ENCODE measurements at regions not wholly inside any gene's neighbourhood (a gene's known extent, or its start where the extent isn't known, plus 50 kb on each side); places are given as distances from the start of the nearest gene placed in this dataset.
"Not testable (repeated sequence)": the region's sequence is repeated elsewhere in the genome, so short reads cannot be mapped to it uniquely, and the experiment has no call there.

GRCh38 chr13:52565324-52565723 lies 76.9 kb upstream of the HNRNPA1L2 start:
- no CpG with 5 or more reads among the region's 4 CpGs for WGBS, 2 experiments (ENCODE audit: extremely low coverage in 2 of 2, insufficient read length in 1 of 2)
- DNase-seq; H2AFZ ChIP-seq (replicated peaks; ENCODE audit: low read length, poor library complexity); H3K9ac ChIP-seq (ENCODE audit: low read depth, low read length); H3K9me3 ChIP-seq (ENCODE audit: control insufficient read depth, insufficient read depth, low read length); H3K36me3 ChIP-seq (ENCODE audit: control insufficient read depth, insufficient read depth, low read length); H3K79me1 ChIP-seq (ENCODE audit: low read depth in 1 of 2, low read length in 2 of 2); H2BK120ac ChIP-seq (ENCODE audit: low read depth, low read length); H4K8ac ChIP-seq (ENCODE audit: low read depth in 2 of 2, low read length in 2 of 2); H3K4me3 ChIP-seq (ENCODE audit: insufficient read depth, low read depth, low read length); H2AK5ac ChIP-seq (ENCODE audit: low read depth, low read length); H3K23ac ChIP-seq (ENCODE audit: low read depth, low read length); H3K9me1 ChIP-seq (ENCODE audit: insufficient read depth, low read length); dilution Hi-C loops (cut with HindIII; ENCODE audit: low sequenced_read_pairs, unreplicated experiment); H4K20me1 ChIP-seq (ENCODE audit: insufficient read depth, low read length); H3K4ac ChIP-seq (ENCODE audit: low read depth, low read length); H3K4me2 ChIP-seq (ENCODE audit: low read depth, low read length); ATAC-seq (ENCODE audit: low read depth); H4K91ac ChIP-seq (ENCODE audit: insufficient read depth, low read depth, low read length); H3K18ac ChIP-seq (ENCODE audit: low read depth, low read length); H3K27me3 ChIP-seq (ENCODE audit: control insufficient read depth, insufficient read depth, low read length); H4K5ac ChIP-seq (ENCODE audit: low read depth, low read length); POLR2A ChIA-PET (ENCODE audit: unreplicated experiment); H2BK15ac ChIP-seq (ENCODE audit: low read depth, low read length); intact Hi-C loops (cut with micrococcal nuclease); H3K14ac ChIP-seq (replicated peaks; ENCODE audit: low read depth, low read length); BruUV-seq (replicated peaks); H3K27ac ChIP-seq (ENCODE audit: insufficient read depth, low read length); H2BK5ac ChIP-seq (ENCODE audit: low read depth, low read length, poor library complexity, severe bottlenecking); H2AK9ac ChIP-seq (replicated peaks; ENCODE audit: low read depth, low read length, poor library complexity); CTCF ChIA-PET; H3K56ac ChIP-seq (ENCODE audit: extremely low read depth, insufficient read depth, low read length); H3K4me1 ChIP-seq (ENCODE audit: control insufficient read depth, insufficient read depth, low read length); in situ Hi-C loops (cut with MboI; ENCODE audit: low sequenced_read_pairs); H2BK20ac ChIP-seq (ENCODE audit: low read depth, low read length): not testable (repeated sequence)
